ENCODE measurements at regions not wholly inside any gene's neighbourhood (a gene's known extent, or its start where the extent isn't known, plus 50 kb on each side); places are given as distances from the start of the nearest gene placed in this dataset.

DNA sequence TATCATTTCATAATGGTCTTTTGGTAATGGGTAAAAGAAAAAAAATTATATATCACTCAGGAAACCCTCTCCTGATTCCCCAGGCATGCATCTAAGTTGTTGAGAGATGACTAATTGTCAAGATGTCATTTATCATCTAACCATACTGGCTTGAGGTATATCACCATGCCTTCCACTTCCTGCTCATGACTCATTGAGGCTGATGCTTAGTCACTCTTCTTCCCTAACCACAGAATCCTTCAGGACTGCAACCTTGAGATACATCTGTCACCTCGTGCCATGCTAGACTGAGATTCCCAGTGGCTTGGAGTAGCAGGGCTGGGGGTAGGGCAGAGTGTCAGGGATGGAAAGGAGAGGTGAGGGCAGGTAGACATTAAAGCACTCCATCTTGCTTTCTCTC is 782.5 kb upstream of the INTU start:
- peak; percentile 97 for DNase-seq (ENCODE audit: low read depth)
- TF ChIP-seq, protein P1, sequence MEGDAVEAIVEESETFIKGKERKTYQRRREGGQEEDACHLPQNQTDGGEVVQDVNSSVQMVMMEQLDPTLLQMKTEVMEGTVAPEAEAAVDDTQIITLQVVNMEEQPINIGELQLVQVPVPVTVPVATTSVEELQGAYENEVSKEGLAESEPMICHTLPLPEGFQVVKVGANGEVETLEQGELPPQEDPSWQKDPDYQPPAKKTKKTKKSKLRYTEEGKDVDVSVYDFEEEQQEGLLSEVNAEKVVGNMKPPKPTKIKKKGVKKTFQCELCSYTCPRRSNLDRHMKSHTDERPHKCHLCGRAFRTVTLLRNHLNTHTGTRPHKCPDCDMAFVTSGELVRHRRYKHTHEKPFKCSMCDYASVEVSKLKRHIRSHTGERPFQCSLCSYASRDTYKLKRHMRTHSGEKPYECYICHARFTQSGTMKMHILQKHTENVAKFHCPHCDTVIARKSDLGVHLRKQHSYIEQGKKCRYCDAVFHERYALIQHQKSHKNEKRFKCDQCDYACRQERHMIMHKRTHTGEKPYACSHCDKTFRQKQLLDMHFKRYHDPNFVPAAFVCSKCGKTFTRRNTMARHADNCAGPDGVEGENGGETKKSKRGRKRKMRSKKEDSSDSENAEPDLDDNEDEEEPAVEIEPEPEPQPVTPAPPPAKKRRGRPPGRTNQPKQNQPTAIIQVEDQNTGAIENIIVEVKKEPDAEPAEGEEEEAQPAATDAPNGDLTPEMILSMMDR (conservative IDR thresholded peaks at IDR 0.05; ENCODE audit: low read length), result no peak
- H3K4me3 ChIP-seq (ENCODE audit: low read length), result no peak overlapping the region

- peak; percentile 91 for DNase-seq (ENCODE audit: low read depth)
- TF ChIP-seq, protein P1 (conservative IDR thresholded peaks at IDR 0.05; ENCODE audit: low read length), result no peak
- H3K4me3 ChIP-seq (ENCODE audit: low read length), result no peak overlapping the region
Measured at GRCh38 chr4:126851391-126851790, 781.4 kb upstream of the INTU start.

- TF ChIP-seq, protein P1 (conservative IDR thresholded peaks at IDR 0.05; ENCODE audit: low read length), result no peak
- no peak overlapping the region for H3K4me3 ChIP-seq (ENCODE audit: low read length)
- DNase-seq (ENCODE audit: low read depth), result no peak
Measured at GRCh38 chr4:126853715-126854114, 779.0 kb upstream of the INTU start.

- DNase-seq (ENCODE audit: low read depth), result no peak
- TF ChIP-seq, protein P1 (conservative IDR thresholded peaks at IDR 0.05; ENCODE audit: low read length), result no peak
- H3K4me3 ChIP-seq (ENCODE audit: low read length), result no peak overlapping the region
Measured at GRCh38 chr4:126856906-126857305, 775.9 kb upstream of the INTU start.

GRCh38 chr4:126859314-126859713 is 773.4 kb upstream of the INTU start:
- TF ChIP-seq, protein P1 (conservative IDR thresholded peaks at IDR 0.05; ENCODE audit: low read length), result no peak
- no peak overlapping the region for H3K4me3 ChIP-seq (ENCODE audit: low read length)
- no peak for DNase-seq (ENCODE audit: low read depth)

- DNase-seq (ENCODE audit: low read depth), result no peak
- TF ChIP-seq, protein P1 (conservative IDR thresholded peaks at IDR 0.05; ENCODE audit: low read length), result no peak
- H3K4me3 ChIP-seq (ENCODE audit: low read length), result no peak overlapping the region
Measured at GRCh38 chr4:126859872-126860271, 772.9 kb upstream of the INTU start.

DNA sequence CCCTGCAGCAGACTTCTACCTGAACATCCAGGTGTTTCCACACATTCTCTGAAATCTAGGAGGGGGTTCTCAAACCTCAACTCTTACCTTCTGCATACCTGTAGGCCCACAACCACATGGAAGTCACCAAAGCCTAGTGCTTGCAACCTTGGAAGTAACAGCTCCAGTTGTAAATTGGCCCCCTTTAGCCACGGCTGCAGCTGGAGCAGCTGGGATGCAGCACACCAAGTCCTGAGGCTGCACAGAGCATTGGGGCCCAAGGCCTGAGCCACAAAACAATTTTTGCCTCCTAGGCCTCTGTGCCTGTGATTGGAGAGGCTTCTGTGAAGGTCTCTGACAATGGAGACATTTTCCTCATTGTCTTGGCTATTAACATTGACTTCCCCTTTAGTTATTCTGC is 772.4 kb upstream of the INTU start:
- DNase-seq (ENCODE audit: low read depth), result no peak
- no peak overlapping the region for H3K4me3 ChIP-seq (ENCODE audit: low read length)
- TF ChIP-seq, protein P1 (conservative IDR thresholded peaks at IDR 0.05; ENCODE audit: low read length), result no peak
